ENCODE measurements at regions not wholly inside any gene's neighbourhood (a gene's known extent, or its start where the extent isn't known, plus 50 kb on each side); places are given as distances from the start of the nearest gene placed in this dataset.

- H3K27ac Mint-ChIP-seq, result no peak overlapping the region
- intact Hi-C loops (cut with micrococcal nuclease), result no loop called here
- H3K27me3 Mint-ChIP-seq, result no peaks in the 10 kb centered on the region
- H3K36me3 Mint-ChIP-seq (ENCODE audit: low read depth), result no peaks in the 10 kb centered on the region
- H3K4me3 Mint-ChIP-seq, result no peak overlapping the region
- H3K9me3 Mint-ChIP-seq, result no peaks in the 10 kb centered on the region
- H3K4me1 Mint-ChIP-seq (ENCODE audit: low read depth), result peaks cover 8% of the 10 kb centered on the region
These were observed 195.6 kb upstream of the KRR1 start for GRCh38 chr12:75706786-75707605.

DNA sequence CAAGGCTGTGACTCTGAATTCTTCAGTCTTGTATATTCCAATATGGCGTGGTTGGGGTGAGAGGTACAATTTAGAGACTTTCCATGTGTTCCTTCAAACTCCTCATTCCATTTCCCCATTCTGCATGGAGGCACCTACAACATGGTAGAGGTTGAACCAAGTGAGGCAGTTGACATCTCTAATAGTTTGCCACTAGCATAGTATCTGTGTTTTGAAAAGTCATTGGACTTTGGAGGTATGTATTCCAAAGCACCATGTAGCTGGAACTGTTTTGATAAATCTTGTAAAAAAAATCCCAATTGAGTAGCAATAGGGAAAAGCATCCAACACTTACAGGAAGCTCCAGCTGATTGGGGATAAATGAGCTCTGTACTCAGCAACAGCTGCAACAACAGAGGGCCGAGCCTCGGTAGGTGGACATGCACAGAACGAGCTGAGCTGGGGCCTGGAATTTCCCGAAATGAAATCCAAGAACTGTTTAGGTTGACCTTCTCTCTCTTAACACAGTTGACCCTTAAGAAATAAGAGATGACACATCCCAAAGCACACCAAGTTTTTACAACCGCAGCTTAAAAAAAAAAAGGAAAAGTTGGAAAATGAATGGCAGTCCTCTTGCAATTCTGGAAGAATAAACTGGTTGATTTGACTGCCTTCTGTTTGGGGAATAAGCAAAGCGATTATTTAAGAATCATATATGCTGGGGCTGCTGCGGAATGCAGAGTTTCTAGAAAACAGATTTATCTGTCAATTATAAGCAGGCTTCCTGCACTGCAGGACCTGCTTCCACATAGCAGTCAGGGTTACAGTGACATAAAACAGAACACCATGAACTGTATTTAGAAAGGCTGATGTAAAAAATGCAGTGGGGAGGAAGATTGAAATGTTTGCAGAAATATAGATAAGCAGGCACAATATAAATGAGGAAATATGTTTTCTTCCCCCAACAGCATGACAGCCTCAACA is 194.6 kb upstream of the KRR1 start:
- Mint-ChIP-seq H3K4me1 (ENCODE audit: low read depth) (peaks cover 8% of the 10 kb centered on the region), H3K9me3 (no peaks in the 10 kb centered on the region), H3K27me3 (no peaks in the 10 kb centered on the region), H3K36me3 (ENCODE audit: low read depth) (no peaks in the 10 kb centered on the region), H3K4me3 (no peak overlapping the region), H3K27ac (no peak overlapping the region)
- intact Hi-C loops (cut with micrococcal nuclease), result no loop called here

DNA sequence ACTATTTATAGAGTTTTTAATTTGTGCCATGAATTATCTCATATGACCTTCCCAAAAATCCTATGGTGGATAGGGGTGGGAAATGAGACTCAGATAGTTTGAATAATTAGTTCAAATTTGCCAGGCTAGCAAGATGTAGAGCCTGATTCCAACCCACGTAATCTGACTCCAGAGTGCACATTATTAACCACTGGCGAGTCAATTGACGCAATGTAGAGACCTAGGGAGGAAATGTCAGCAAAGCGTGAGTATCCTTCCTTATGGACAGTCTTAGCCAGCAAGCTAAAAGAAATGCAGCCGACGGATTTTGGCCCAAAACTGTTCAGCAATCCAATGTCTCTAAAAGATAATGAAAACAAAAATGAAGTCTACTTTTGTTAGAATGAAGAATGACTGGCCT is 193.3 kb upstream of the KRR1 start:
- no peaks in the 10 kb centered on the region for H3K27me3 Mint-ChIP-seq
- intact Hi-C loops (cut with micrococcal nuclease), result no loop called here
- no peaks in the 10 kb centered on the region for H3K36me3 Mint-ChIP-seq (ENCODE audit: low read depth)
- no peaks in the 10 kb centered on the region for H3K9me3 Mint-ChIP-seq
- no peak overlapping the region for H3K4me3 Mint-ChIP-seq
- H3K4me1 Mint-ChIP-seq (ENCODE audit: low read depth), result peaks cover 8% of the 10 kb centered on the region
- no peak overlapping the region for H3K27ac Mint-ChIP-seq

GRCh38 chr12:75704208-75704607 is 192.8 kb upstream of the KRR1 start:
- peaks cover 8% of the 10 kb centered on the region for H3K4me1 Mint-ChIP-seq (ENCODE audit: low read depth)
- H3K27ac Mint-ChIP-seq, result no peak overlapping the region
- intact Hi-C loops (cut with micrococcal nuclease), result no loop called here
- no peaks in the 10 kb centered on the region for H3K9me3 Mint-ChIP-seq
- H3K36me3 Mint-ChIP-seq (ENCODE audit: low read depth), result no peaks in the 10 kb centered on the region
- no peak overlapping the region for H3K4me3 Mint-ChIP-seq
- no peaks in the 10 kb centered on the region for H3K27me3 Mint-ChIP-seq

DNA sequence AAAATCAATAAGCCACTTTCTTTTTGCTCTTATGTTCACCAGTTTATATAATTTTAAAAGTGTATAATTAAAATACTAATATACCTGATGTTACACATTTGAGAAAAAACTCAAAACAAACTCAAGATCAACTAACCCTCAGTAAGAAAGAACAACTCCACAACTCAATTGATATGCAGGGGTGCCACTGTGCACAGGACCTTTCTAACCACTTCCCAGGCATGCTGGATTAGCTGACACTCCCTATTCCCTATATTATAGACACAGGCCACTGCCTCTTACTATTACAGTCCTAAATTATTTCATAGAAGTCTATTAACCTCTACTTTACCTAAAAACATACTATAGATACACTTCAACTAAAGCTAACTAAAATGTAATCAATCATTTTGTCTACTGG is 191.7 kb upstream of the KRR1 start:
- no peak overlapping the region for H3K27ac Mint-ChIP-seq
- no peak overlapping the region for H3K4me3 Mint-ChIP-seq
- intact Hi-C loops (cut with micrococcal nuclease), result no loop called here
- H3K4me1 Mint-ChIP-seq (ENCODE audit: low read depth), result peaks cover 8% of the 10 kb centered on the region
- no peaks in the 10 kb centered on the region for H3K36me3 Mint-ChIP-seq (ENCODE audit: low read depth)
- no peaks in the 10 kb centered on the region for H3K27me3 Mint-ChIP-seq
- H3K9me3 Mint-ChIP-seq, result no peaks in the 10 kb centered on the region

GRCh38 chr12:75702477-75703093 is 191.2 kb upstream of the KRR1 start:
- peaks cover 8% of the 10 kb centered on the region for H3K4me1 Mint-ChIP-seq (ENCODE audit: low read depth)
- H3K36me3 Mint-ChIP-seq (ENCODE audit: low read depth), result no peaks in the 10 kb centered on the region
- no peaks in the 10 kb centered on the region for H3K9me3 Mint-ChIP-seq
- no peaks in the 10 kb centered on the region for H3K27me3 Mint-ChIP-seq
- H3K4me3 Mint-ChIP-seq, result no peak overlapping the region
- intact Hi-C loops (cut with micrococcal nuclease), result no loop called here
- H3K27ac Mint-ChIP-seq, result no peak overlapping the region

DNA sequence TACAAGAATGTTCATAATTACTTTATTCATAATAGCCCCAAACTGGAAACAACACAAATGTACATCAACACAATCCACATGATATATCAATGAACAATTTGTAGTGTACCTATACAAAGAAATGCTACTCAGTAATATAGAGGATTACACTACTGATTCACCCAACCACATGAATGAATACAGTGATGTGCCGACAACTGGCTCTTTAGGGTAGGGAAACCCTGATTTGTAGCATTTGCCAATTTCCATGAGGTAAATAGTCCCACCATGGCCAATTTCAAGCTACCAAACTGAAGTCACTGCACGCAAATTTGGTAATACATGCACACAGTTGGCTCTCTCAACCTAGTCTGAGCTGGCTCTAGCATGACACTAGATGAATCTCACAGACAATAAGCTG is 190.4 kb upstream of the KRR1 start:
- no peaks in the 10 kb centered on the region for H3K9me3 Mint-ChIP-seq
- no peak overlapping the region for H3K27ac Mint-ChIP-seq
- no peak overlapping the region for H3K4me3 Mint-ChIP-seq
- no peaks in the 10 kb centered on the region for H3K36me3 Mint-ChIP-seq (ENCODE audit: low read depth)
- peaks cover 8% of the 10 kb centered on the region for H3K4me1 Mint-ChIP-seq (ENCODE audit: low read depth)
- intact Hi-C loops (cut with micrococcal nuclease), result no loop called here
- H3K27me3 Mint-ChIP-seq, result no peaks in the 10 kb centered on the region

DNA sequence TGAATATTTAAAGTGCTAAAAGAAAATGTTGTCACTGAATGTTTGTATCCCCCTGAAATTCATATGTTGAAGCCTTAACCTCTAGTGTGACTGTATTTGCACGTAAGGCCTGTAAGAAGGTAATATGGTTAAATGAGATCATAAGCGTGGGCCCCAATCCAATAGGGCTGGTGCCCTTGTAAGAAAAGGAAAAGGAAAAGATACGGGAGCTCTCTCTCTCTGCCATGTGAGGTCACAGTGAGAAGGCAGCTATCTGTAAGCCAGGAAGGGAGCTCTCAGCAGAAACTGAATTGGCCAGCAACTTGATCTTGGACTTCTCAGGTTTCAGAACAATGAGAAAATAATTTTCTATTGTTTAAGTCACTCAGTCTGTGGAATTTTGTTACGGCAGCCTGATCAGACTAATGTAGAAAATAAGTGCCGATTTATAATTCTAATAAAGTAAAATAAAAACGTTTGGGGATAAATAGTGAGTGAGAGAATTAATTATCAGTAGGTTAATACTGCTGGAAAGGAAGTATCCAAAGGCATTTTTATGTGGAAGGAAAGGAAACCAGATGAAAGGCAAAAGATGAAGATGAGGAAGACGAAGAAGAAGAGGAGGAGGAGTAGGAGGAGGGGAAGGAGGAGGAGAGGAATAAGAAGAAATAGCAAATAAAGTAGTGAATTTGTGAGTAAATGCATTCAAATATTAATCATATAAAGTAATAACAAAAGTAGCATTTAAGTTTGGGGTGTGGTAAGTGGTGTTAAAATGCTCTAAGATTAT is 188.5 kb upstream of the KRR1 start:
- H3K27me3 Mint-ChIP-seq, result no peaks in the 10 kb centered on the region

GRCh38 chr12:75699251-75699650 is 187.8 kb upstream of the KRR1 start:
- Mint-ChIP-seq H3K27me3 (no peaks in the 10 kb centered on the region), H3K4me1 (ENCODE audit: low read depth) (no peaks in the 10 kb centered on the region), H3K36me3 (ENCODE audit: low read depth) (no peaks in the 10 kb centered on the region)

More for the DNA sequence above, 188.5 kb upstream of the KRR1 start:
- intact Hi-C loops (cut with micrococcal nuclease), result no loop called here
- no peaks in the 10 kb centered on the region for H3K4me1 Mint-ChIP-seq (ENCODE audit: low read depth)
- no peaks in the 10 kb centered on the region for H3K9me3 Mint-ChIP-seq
- no peak overlapping the region for H3K27ac Mint-ChIP-seq
- H3K4me3 Mint-ChIP-seq, result no peak overlapping the region
- H3K36me3 Mint-ChIP-seq (ENCODE audit: low read depth), result no peaks in the 10 kb centered on the region

GRCh38 chr12:75698052-75698451 is 186.6 kb upstream of the KRR1 start:
- intact Hi-C loops (cut with micrococcal nuclease), result no loop called here
- Mint-ChIP-seq H3K9me3 (no peaks in the 10 kb centered on the region), H3K27me3 (no peaks in the 10 kb centered on the region)

More at GRCh38 chr12:75699251-75699650, 187.8 kb upstream of the KRR1 start:
- Mint-ChIP-seq H3K27ac (no peak overlapping the region), H3K4me3 (no peak overlapping the region), H3K9me3 (no peaks in the 10 kb centered on the region)
- intact Hi-C loops (cut with micrococcal nuclease), result no loop called here

DNA sequence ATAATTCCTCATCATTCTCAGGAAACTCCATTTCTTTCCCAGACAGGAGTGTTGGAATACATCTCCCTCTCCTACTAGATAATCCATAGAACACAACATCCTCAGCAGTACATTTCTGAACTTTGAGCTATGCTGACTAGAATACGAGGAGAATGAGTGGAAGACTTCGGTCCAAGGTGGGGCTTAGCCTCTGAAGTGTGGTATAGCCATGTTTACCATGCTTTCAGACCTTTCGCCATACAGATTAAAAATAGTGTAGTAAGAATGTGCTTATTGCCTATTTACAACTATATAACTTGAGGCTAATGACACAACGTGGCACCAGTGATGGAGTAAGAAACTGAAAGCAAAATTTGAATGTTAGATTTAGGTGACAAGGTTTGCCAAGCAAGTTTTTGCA is 184.5 kb upstream of the KRR1 start:
- no peaks in the 10 kb centered on the region for H3K4me1 Mint-ChIP-seq (ENCODE audit: low read depth)
- intact Hi-C loops (cut with micrococcal nuclease), result no loop called here
- no peak overlapping the region for H3K27ac Mint-ChIP-seq
- no peaks in the 10 kb centered on the region for H3K27me3 Mint-ChIP-seq
- H3K9me3 Mint-ChIP-seq, result no peaks in the 10 kb centered on the region
- no peaks in the 10 kb centered on the region for H3K36me3 Mint-ChIP-seq (ENCODE audit: low read depth)
- H3K4me3 Mint-ChIP-seq, result no peak overlapping the region

More at GRCh38 chr12:75698052-75698451, 186.6 kb upstream of the KRR1 start:
- H3K36me3 Mint-ChIP-seq (ENCODE audit: low read depth), result no peaks in the 10 kb centered on the region
- H3K27ac Mint-ChIP-seq, result no peak overlapping the region
- H3K4me3 Mint-ChIP-seq, result no peak overlapping the region
- no peaks in the 10 kb centered on the region for H3K4me1 Mint-ChIP-seq (ENCODE audit: low read depth)

- no peak overlapping the region for H3K27ac Mint-ChIP-seq
- no peak overlapping the region for H3K4me3 Mint-ChIP-seq
- intact Hi-C loops (cut with micrococcal nuclease), result no loop called here
- no peaks in the 10 kb centered on the region for H3K4me1 Mint-ChIP-seq (ENCODE audit: low read depth)
- H3K9me3 Mint-ChIP-seq, result no peaks in the 10 kb centered on the region
- H3K36me3 Mint-ChIP-seq (ENCODE audit: low read depth), result no peaks in the 10 kb centered on the region
- H3K27me3 Mint-ChIP-seq, result no peaks in the 10 kb centered on the region
These were observed 183.3 kb upstream of the KRR1 start for GRCh38 chr12:75694534-75695268.

- Mint-ChIP-seq H3K4me1 (ENCODE audit: low read depth) (no peaks in the 10 kb centered on the region), H3K36me3 (ENCODE audit: low read depth) (no peaks in the 10 kb centered on the region), H3K27me3 (no peaks in the 10 kb centered on the region), H3K4me3 (no peak overlapping the region), H3K9me3 (no peaks in the 10 kb centered on the region), H3K27ac (no peak overlapping the region)
- intact Hi-C loops (cut with micrococcal nuclease), result no loop called here
These were observed 181.5 kb upstream of the KRR1 start for GRCh38 chr12:75692876-75693275.
